GM18505 (cell line): ENCODE measurements at regions not wholly inside any gene's neighbourhood (a gene's known extent, or its start where the extent isn't known, plus 50 kb on each side); places are given as distances from the start of the nearest gene placed in this dataset.

Source experiments
- ATAC-seq: cut with Tn5 transposase; IDR thresholded peaks from one replicate; pipeline ENCODE4 v1.9.1; 2021; ENCODE audit not compliant: unreplicated experiment
- POLR2A ChIP-seq: IDR thresholded peaks from 4 replicates; pipeline ENCODE4 v1.6.1; 2011; ENCODE audit warnings: borderline replicate concordance; ENCODE audit not compliant: insufficient read depth, insufficient read length; ENCODE audit errors: extremely low read depth

GRCh38 chr22:49137206-49137840, 690.4 kb downstream of the BRD1 start:
- ATAC-seq = no peak
- no peak for TF ChIP-seq POLR2A

GRCh38 chr22:49136816-49137180, 690.9 kb downstream of the BRD1 start:
- ATAC-seq = no peak

GRCh38 chr22:49136041-49136815, 691.4 kb downstream of the BRD1 start:
- no peak for ATAC-seq
- no peak for TF ChIP-seq POLR2A

More at GRCh38 chr22:49136816-49137180, 690.9 kb downstream of the BRD1 start:
- TF ChIP-seq POLR2A = no peak

GRCh38 chr22:49134076-49134475, 693.6 kb downstream of the BRD1 start:
- no peak for ATAC-seq
- no peak for TF ChIP-seq POLR2A

- no peak for TF ChIP-seq POLR2A
- no peak for ATAC-seq
Observed at GRCh38 chr22:49133541-49133940, 694.1 kb downstream of the BRD1 start.

GRCh38 chr22:49132009-49132408, 695.7 kb downstream of the BRD1 start:
- TF ChIP-seq POLR2A = no peak
- ATAC-seq = no peak

- ATAC-seq = no peak
- no peak for TF ChIP-seq POLR2A
Observed at GRCh38 chr22:49129736-49130135, 697.9 kb downstream of the BRD1 start.

- no peak for ATAC-seq
- TF ChIP-seq POLR2A = no peak
Observed at GRCh38 chr22:49128874-49129273, 698.8 kb downstream of the BRD1 start.

GRCh38 chr22:49124608-49125007, 703.1 kb downstream of the BRD1 start:
- no peak for TF ChIP-seq POLR2A

GRCh38 chr22:49123621-49124192, 704.0 kb downstream of the BRD1 start:
- no peak for ATAC-seq
- TF ChIP-seq POLR2A = no peak

More at GRCh38 chr22:49124608-49125007, 703.1 kb downstream of the BRD1 start:
- ATAC-seq = no peak

GRCh38 chr22:49119551-49119952, 708.1 kb downstream of the BRD1 start:
- no peak for ATAC-seq
- TF ChIP-seq POLR2A = no peak

- no peak for TF ChIP-seq POLR2A
Observed at GRCh38 chr22:49118065-49118464, 709.6 kb downstream of the BRD1 start.

GRCh38 chr22:49117486-49117885, 710.2 kb downstream of the BRD1 start:
- ATAC-seq = no peak
- TF ChIP-seq POLR2A = no peak

More at GRCh38 chr22:49118065-49118464, 709.6 kb downstream of the BRD1 start:
- ATAC-seq = no peak
